Prostate gland (tissue), 2 donors: ENCODE measurements at regions not wholly inside any gene's neighbourhood (a gene's known extent, or its start where the extent isn't known, plus 50 kb on each side); places are given as distances from the start of the nearest gene placed in this dataset.

Experiments
- DNase-seq: peaks from one replicate; pipeline ENCODE4 v3.0.0-alpha.2; 2019; ENCODE audit warnings: low spot score
- H3K27ac ChIP-seq, 2 donors: fragments of 200-600 bp; sonication (generic); 2 replicates each; pipeline ENCODE4 v1.5.1; 2017 to 2019
- H3K27me3 ChIP-seq: fragments of 200-600 bp; sonication (generic); replicated peaks from 2 replicates; pipeline ENCODE4 v1.5.1; 2019; ENCODE audit not compliant: insufficient read depth
- H3K36me3 ChIP-seq, 2 donors: fragments of 200-600 bp; sonication (generic); 1 replicate in 1 of 2; 2 replicates in 1 of 2; pipeline versions ENCODE4 v1.5.1 to v1.8.1; 2017 to 2019
- H3K4me1 ChIP-seq: fragments of 200-600 bp; sonication (generic); replicated peaks from 2 replicates; pipeline ENCODE4 v1.5.1; 2019
- H3K4me3 ChIP-seq, 2 donors: fragments of 200-600 bp; sonication (generic); 2 replicates each; pipeline ENCODE4 v1.5.1; 2017 to 2019
- H3K9me3 ChIP-seq: fragments of 200-600 bp; sonication (generic); 2 replicates; pipeline ENCODE4 v1.5.1; 2017
- POLR2A ChIP-seq: fragments of 450-650 bp; IDR thresholded peaks from one replicate; pipeline ENCODE4 v1.6.1; 2016; ENCODE audit warnings: antibody characterized with exemption, mild to moderate bottlenecking
- POLR2AphosphoS5 ChIP-seq: sonication (generic); formaldehyde crosslinking; IDR thresholded peaks from one replicate; pipeline ENCODE4 v1.6.1; 2017; ENCODE audit warnings: antibody characterized with exemption
- WGBS: methylation state at CpG from one replicate; pipeline ENCODE4 v1.1.5; 2018; 5-methylcytosine and 5-hydroxymethylcytosine counted together
- intact Hi-C: fragments of 100-400 bp; cut with DNase I; formaldehyde crosslinking; loops from one replicate; pipeline ENCODE4 v1.14.2; 2022
- TF ChIP-seq, protein P1 (sequence below), 4 experiments: fragments of 200-600 bp in 2 of 4; fragments of 450-650 bp in 2 of 4; sonication (generic) in 2 of 4; IDR thresholded peaks; 1 replicate in 3 of 4; 2 replicates in 1 of 4; pipeline ENCODE4 v1.5.1; 2016 to 2019; ENCODE audit warnings: antibody characterized with exemption in 4 of 4, mild to moderate bottlenecking in 2 of 4, moderate library complexity in 2 of 4

- Histone ChIP-seq H3K27ac (no peak overlapping the region), H3K4me3 (no peak overlapping the region), H3K27me3 (no peaks in the 10 kb centered on the region), H3K36me3 (no peaks in the 10 kb centered on the region), H3K4me1 (no peaks in the 10 kb centered on the region), H3K9me3 (no peaks in the 10 kb centered on the region)
- TF ChIP-seq, protein P1, sequence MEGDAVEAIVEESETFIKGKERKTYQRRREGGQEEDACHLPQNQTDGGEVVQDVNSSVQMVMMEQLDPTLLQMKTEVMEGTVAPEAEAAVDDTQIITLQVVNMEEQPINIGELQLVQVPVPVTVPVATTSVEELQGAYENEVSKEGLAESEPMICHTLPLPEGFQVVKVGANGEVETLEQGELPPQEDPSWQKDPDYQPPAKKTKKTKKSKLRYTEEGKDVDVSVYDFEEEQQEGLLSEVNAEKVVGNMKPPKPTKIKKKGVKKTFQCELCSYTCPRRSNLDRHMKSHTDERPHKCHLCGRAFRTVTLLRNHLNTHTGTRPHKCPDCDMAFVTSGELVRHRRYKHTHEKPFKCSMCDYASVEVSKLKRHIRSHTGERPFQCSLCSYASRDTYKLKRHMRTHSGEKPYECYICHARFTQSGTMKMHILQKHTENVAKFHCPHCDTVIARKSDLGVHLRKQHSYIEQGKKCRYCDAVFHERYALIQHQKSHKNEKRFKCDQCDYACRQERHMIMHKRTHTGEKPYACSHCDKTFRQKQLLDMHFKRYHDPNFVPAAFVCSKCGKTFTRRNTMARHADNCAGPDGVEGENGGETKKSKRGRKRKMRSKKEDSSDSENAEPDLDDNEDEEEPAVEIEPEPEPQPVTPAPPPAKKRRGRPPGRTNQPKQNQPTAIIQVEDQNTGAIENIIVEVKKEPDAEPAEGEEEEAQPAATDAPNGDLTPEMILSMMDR (IDR thresholded peaks at IDR 0.05) = no peak
- intact Hi-C loops = no loop called here
- WGBS = 55% methylated on average over 1 of the region's 1 CpG
- DNase-seq = no peak
Observed at GRCh38 chr18:21991081-21991534, 178.3 kb upstream of the GATA6 start.

GRCh38 chr18:21991886-21992285 is 177.5 kb upstream of the GATA6 start:
- 93% methylated on average over 6 of the region's 6 CpGs for WGBS
- Histone ChIP-seq H3K4me1 (no peaks in the 10 kb centered on the region), H3K9me3 (no peaks in the 10 kb centered on the region), H3K36me3 (no peaks in the 10 kb centered on the region), H3K27ac (no peak overlapping the region), H3K27me3 (no peaks in the 10 kb centered on the region), H3K4me3 (no peak overlapping the region)
- intact Hi-C loops = no loop called here
- TF ChIP-seq, protein P1 (IDR thresholded peaks at IDR 0.05) = no peak
- TF ChIP-seq POLR2AphosphoS5 (no peak), POLR2A (no peak)
- no peak for DNase-seq

DNA sequence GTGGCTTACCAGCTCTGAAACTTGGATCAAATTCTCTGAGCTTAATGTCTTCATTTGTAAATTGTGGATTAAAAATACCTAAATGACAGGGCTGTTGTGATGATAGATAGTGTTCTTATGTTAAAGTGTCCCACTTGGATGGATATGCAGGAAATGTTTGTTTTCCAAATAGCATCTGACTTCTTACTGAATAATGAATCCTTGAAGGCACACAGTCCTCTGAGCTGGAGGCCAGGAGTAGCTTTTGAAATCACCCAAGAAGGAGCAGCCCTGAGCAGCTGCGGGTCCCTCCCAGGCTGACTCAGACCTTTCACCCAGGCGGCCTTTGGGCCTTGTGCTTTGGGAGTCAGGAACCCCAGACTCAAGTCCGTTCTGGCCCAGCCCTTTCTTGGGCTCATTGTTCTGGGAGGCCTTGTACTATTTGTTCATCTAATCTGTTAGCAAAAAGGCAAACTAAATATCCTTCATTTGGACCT is 173.0 kb upstream of the GATA6 start:
- H3K9me3 ChIP-seq = no peaks in the 10 kb centered on the region
- WGBS = 55% methylated on average over 3 of the region's 3 CpGs
- H3K36me3 ChIP-seq = no peaks in the 10 kb centered on the region
- TF ChIP-seq, protein P1 (IDR thresholded peaks at IDR 0.05) = no peak
- TF ChIP-seq POLR2AphosphoS5 = no peak
- TF ChIP-seq POLR2A = no peak
- H3K4me1 ChIP-seq = no peaks in the 10 kb centered on the region
- no peak for DNase-seq
- no peak overlapping the region for H3K27ac ChIP-seq
- H3K4me3 ChIP-seq = no peak overlapping the region
- H3K27me3 ChIP-seq = no peaks in the 10 kb centered on the region
- intact Hi-C loops = loop anchor here (5.0 kb wide), 1 partner anchor 566 kb away; no protein-coding TSS in a partner anchor

GRCh38 chr18:21997207-21998143 is 171.9 kb upstream of the GATA6 start:
- DNase-seq = no peak
- H3K27me3 ChIP-seq = no peaks in the 10 kb centered on the region
- H3K4me1 ChIP-seq = no peaks in the 10 kb centered on the region
- intact Hi-C loops = loop anchor here (5.0 kb wide), 1 partner anchor 565 kb away; no protein-coding TSS in a partner anchor
- 68% methylated on average over 14 of the region's 14 CpGs for WGBS
- no peak for TF ChIP-seq POLR2AphosphoS5
- TF ChIP-seq, protein P1 (IDR thresholded peaks at IDR 0.05) = peak; percentile 17 to 59 (median 52)
- no peaks in the 10 kb centered on the region for H3K36me3 ChIP-seq
- no peak overlapping the region for H3K27ac ChIP-seq
- H3K9me3 ChIP-seq = no peaks in the 10 kb centered on the region
- H3K4me3 ChIP-seq = no peak overlapping the region
